ENCODE measurements at regions not wholly inside any gene's neighbourhood (a gene's known extent, or its start where the extent isn't known, plus 50 kb on each side); places are given as distances from the start of the nearest gene placed in this dataset.

GRCh38 chr1:106912131-106912530, 144.3 kb upstream of the PRMT6 start:
- DNase-seq, result no peak

- no peak for DNase-seq
Observed at GRCh38 chr1:106921186-106921585, 135.3 kb upstream of the PRMT6 start.

GRCh38 chr1:106924360-106924759, 132.1 kb upstream of the PRMT6 start:
- DNase-seq, result peak; percentile 5

- DNase-seq, result no peak
Observed at GRCh38 chr1:106925750-106926149, 130.7 kb upstream of the PRMT6 start.

- no peak for DNase-seq
Observed at GRCh38 chr1:106926803-106927582, 129.5 kb upstream of the PRMT6 start.

- no peak for DNase-seq
Observed at GRCh38 chr1:106937104-106937503, 119.4 kb upstream of the PRMT6 start.

- no peak for DNase-seq
Observed at GRCh38 chr1:106944721-106945120, 111.8 kb upstream of the PRMT6 start.

GRCh38 chr1:106952776-106953175, 103.7 kb upstream of the PRMT6 start:
- DNase-seq, result no peak

- DNase-seq, result no peak
Observed at GRCh38 chr1:106954661-106955229, 101.7 kb upstream of the PRMT6 start.

- DNase-seq, result no peak
Observed at GRCh38 chr1:106956721-106957120, 99.8 kb upstream of the PRMT6 start.

- no peak for DNase-seq
Observed at GRCh38 chr1:106957795-106958194, 98.7 kb upstream of the PRMT6 start.

GRCh38 chr1:106960412-106960811, 96.1 kb upstream of the PRMT6 start:
- DNase-seq, result no peak

- DNase-seq, result no peak
Observed at GRCh38 chr1:106961646-106962045, 94.8 kb upstream of the PRMT6 start.

GRCh38 chr1:106962591-106962990, 93.9 kb upstream of the PRMT6 start:
- DNase-seq, result no peak

- no peak for DNase-seq
Observed at GRCh38 chr1:106964495-106964894, 92.0 kb upstream of the PRMT6 start.

GRCh38 chr1:106968644-106969043, 87.8 kb upstream of the PRMT6 start:
- DNase-seq, result no peak

GRCh38 chr1:106969731-106970130, 86.7 kb upstream of the PRMT6 start:
- no peak for DNase-seq

- DNase-seq, result no peak
Observed at GRCh38 chr1:106972074-106972473, 84.4 kb upstream of the PRMT6 start.

- DNase-seq, result no peak
Observed at GRCh38 chr1:106975944-106976343, 80.5 kb upstream of the PRMT6 start.

GRCh38 chr1:106978477-106979322, 77.8 kb upstream of the PRMT6 start:
- DNase-seq, result no peak

GRCh38 chr1:106979371-106979770, 77.1 kb upstream of the PRMT6 start:
- no peak for DNase-seq

GRCh38 chr1:106980121-106980520, 76.4 kb upstream of the PRMT6 start:
- no peak for DNase-seq

GRCh38 chr1:106984801-106985200, 71.7 kb upstream of the PRMT6 start:
- no peak for DNase-seq
